ENCODE measurements at regions not wholly inside any gene's neighbourhood (a gene's known extent, or its start where the extent isn't known, plus 50 kb on each side); places are given as distances from the start of the nearest gene placed in this dataset.

DNA sequence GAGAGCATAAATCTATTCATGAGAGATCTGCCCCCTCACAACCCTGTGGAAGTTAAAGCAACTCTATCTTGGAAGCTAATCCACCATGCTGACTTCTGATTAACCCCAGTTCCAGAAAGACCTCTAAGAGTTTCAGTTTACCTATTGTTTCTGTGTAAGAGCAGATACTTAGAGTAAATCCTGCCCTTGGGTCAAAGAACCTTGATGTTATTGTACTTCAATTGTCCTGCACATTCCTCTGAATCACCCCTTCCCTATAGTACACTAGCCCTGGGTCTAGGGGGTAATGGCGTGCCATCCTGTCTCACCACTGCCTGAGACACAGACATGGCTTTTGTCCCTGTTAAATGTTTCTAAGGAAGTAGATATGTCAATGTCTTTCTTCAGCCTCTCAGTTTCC lies 138.6 kb downstream of the CAAP1 start (continued):
- no peak for TF ChIP-seq RAD21 (IDR thresholded peaks at IDR 0.05 in 1 of 2, conservative IDR thresholded peaks at IDR 0.05 in 1 of 2; ENCODE audit: low read depth in 2 of 2, low read length in 2 of 2)
- no peak for TF ChIP-seq SIX5 (IDR thresholded peaks at IDR 0.05; ENCODE audit: low read depth, low read length)
